Activated naive CD8-positive, alpha-beta T cell treated with anti-CD3 and anti-CD28 coated beads, Interleukin-2, amount 10 ng/mL, durations not matched to agents 7 days and 5 days (primary cell): ENCODE measurements at regions not wholly inside any gene's neighbourhood (a gene's known extent, or its start where the extent isn't known, plus 50 kb on each side); places are given as distances from the start of the nearest gene placed in this dataset.
"Not testable (repeated sequence)": the region's sequence is repeated elsewhere in the genome, so short reads cannot be mapped to it uniquely, and the experiment has no call there.

Experiments used
- ATAC-seq: fragments of 150-1000 bp; cut with Tn5 transposase; one replicate; pipeline ENCODE4 v1.10.0; 2021; ENCODE audit warnings: low read depth, moderate library complexity
- POLR2A ChIA-PET: fragments of 350-600 bp; sonication (Branson Sonifier 250); formaldehyde crosslinking; loops from one replicate; lab custom pipeline; 2021; ENCODE audit warnings: antibody characterized with exemption; lab: Charles Lee
- DNase-seq: peaks from one replicate; pipeline ENCODE4 v3.0.0; 2021
- H3K27ac Mint-ChIP-seq: one replicate; pipeline ENCODE4 v1.8.0; 2022; ENCODE audit warnings: mild to moderate bottlenecking, mixed read lengths
- H3K27me3 Mint-ChIP-seq: one replicate; pipeline ENCODE4 v1.8.0; 2022; ENCODE audit warnings: mild to moderate bottlenecking, moderate library complexity, mixed read lengths
- H3K36me3 Mint-ChIP-seq: one replicate; pipeline ENCODE4 v1.8.0; 2021; ENCODE audit warnings: mild to moderate bottlenecking, mixed read lengths
- H3K4me1 Mint-ChIP-seq: one replicate; pipeline ENCODE4 v1.8.0; 2021; ENCODE audit warnings: mixed read lengths
- H3K4me3 Mint-ChIP-seq: one replicate; pipeline ENCODE4 v1.8.0; 2022; ENCODE audit warnings: mild to moderate bottlenecking, moderate library complexity, mixed read lengths
- H3K9me3 Mint-ChIP-seq: one replicate; pipeline ENCODE4 v1.8.0; 2021; ENCODE audit warnings: mixed read lengths

DNA sequence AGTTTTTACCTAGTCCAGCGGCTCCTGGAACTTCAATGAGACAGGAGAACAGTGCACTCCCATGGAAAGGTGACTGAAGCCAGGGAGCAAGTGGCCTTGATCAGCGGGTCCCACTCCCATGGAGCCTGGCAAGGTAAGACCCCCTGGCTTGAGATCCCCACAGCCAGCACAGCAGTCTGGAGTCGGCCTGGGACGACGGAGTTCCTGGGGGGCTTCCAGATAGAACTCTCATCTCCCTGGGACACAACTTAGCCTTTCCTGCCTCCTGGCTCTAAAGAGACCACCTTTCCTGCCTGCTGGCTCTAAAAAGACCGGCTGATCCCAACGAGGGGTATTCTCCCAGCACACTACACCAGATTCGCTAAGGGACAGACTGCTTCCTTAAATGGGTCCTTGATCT, 1279.0 kb upstream of the GOT2 start:
- no peak for DNase-seq
- Mint-ChIP-seq H3K36me3 (no peaks in the 10 kb centered on the region), H3K4me1 (no peaks in the 10 kb centered on the region), H3K4me3 (no peak overlapping the region), H3K27me3 (no peaks in the 10 kb centered on the region), H3K9me3 (peaks cover 12% of the 10 kb centered on the region), H3K27ac (no peak overlapping the region)
- ATAC-seq: no peak
- POLR2A ChIA-PET: no interaction called here

- H3K27ac Mint-ChIP-seq: no peak overlapping the region
- H3K9me3 Mint-ChIP-seq: peaks cover 2% of the 10 kb centered on the region
- no peak for ATAC-seq
- H3K4me1 Mint-ChIP-seq: no peaks in the 10 kb centered on the region
- H3K4me3 Mint-ChIP-seq: no peak overlapping the region
- no peaks in the 10 kb centered on the region for H3K27me3 Mint-ChIP-seq
- no peak for DNase-seq
- H3K36me3 Mint-ChIP-seq: no peaks in the 10 kb centered on the region
- POLR2A ChIA-PET: no interaction called here
Observed at GRCh38 chr16:60001523-60001922, 1267.4 kb upstream of the GOT2 start.

GRCh38 chr16:59997706-59998105, 1263.6 kb upstream of the GOT2 start:
- no peak for ATAC-seq
- Mint-ChIP-seq H3K36me3 (no peaks in the 10 kb centered on the region), H3K4me1 (no peaks in the 10 kb centered on the region), H3K4me3 (no peak overlapping the region), H3K27me3 (no peaks in the 10 kb centered on the region), H3K27ac (no peak overlapping the region), H3K9me3 (peaks cover 5% of the 10 kb centered on the region)
- POLR2A ChIA-PET: no interaction called here
- DNase-seq: no peak

DNA sequence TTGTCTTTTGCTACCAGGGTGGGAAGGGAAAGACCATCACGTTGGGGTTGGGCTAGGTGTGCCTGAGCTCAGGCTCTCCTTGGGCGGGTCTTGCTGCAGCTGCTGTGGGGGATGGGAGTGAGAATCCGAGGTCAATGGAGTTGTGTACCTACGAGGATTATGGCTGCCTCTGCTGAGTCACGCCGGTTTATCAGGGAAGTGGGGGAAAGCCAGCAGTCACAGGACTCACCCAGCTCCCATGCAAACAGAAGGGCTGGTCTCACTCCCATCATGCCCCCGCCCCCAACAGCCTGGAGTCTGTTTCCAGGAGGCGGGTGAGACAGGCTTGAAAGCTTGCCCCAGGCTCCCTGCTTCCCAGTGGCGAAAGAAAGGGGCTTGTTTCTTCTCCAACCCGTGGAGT, 1259.0 kb upstream of the GOT2 start:
- POLR2A ChIA-PET: no interaction called here
- Mint-ChIP-seq H3K27ac (no peak overlapping the region), H3K4me1 (no peaks in the 10 kb centered on the region), H3K9me3 (peaks cover 12% of the 10 kb centered on the region), H3K27me3 (no peaks in the 10 kb centered on the region), H3K36me3 (no peaks in the 10 kb centered on the region), H3K4me3 (no peak overlapping the region)
- no peak for DNase-seq
- ATAC-seq: no peak

- ATAC-seq: no peak
- Mint-ChIP-seq H3K36me3 (no peaks in the 10 kb centered on the region), H3K4me1 (no peaks in the 10 kb centered on the region), H3K4me3 (no peak overlapping the region), H3K9me3 (peaks cover 13% of the 10 kb centered on the region), H3K27me3 (no peaks in the 10 kb centered on the region), H3K27ac (no peak overlapping the region)
- POLR2A ChIA-PET: no interaction called here
- no peak for DNase-seq
Observed at GRCh38 chr16:59991171-59991570, 1257.1 kb upstream of the GOT2 start.

DNA sequence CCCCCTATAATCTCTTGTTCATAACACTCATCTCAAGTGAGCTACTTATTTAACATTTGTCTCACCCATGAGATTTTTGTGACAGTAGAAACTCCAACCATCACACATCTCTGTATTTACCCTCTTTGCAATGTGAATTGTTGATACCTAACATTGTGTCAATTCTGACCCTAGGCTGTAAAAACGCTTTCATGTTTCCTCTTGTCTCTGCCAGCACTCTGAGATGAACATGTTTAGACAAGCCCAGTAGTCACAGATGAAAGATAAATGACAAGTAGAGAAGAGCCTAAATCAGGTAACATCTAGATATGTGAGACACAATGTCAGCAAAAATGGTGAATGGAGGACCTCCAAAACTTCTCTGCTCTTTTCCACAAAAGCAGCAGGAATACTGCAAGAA, 1254.5 kb upstream of the GOT2 start:
- Mint-ChIP-seq H3K27me3 (no peaks in the 10 kb centered on the region), H3K9me3 (peaks cover 16% of the 10 kb centered on the region), H3K4me1 (no peaks in the 10 kb centered on the region), H3K27ac (no peak overlapping the region), H3K36me3 (no peaks in the 10 kb centered on the region), H3K4me3 (no peak overlapping the region)
- POLR2A ChIA-PET: no interaction called here
- ATAC-seq: no peak
- DNase-seq: no peak

DNA sequence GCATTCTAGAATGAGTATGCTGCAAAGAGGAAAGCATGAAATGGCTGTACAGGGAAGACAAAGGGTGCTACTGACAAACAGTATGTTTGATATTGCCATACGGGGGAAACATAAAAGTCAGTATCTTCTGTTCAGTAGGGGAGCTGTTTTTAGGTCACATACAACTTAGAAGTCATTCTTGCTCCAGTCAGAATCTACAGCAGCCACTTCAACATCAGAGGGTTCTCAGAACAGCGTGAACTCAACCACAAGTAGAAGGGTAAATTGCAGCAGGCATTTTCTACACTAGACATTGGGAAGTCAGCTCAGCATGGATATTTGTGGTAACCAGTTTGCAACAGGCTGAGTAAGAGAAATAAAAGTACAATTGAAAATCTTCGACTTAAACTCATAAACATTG, 1241.8 kb upstream of the GOT2 start:
- no peak overlapping the region for H3K4me3 Mint-ChIP-seq
- peaks cover 2% of the 10 kb centered on the region for H3K9me3 Mint-ChIP-seq
- H3K27ac Mint-ChIP-seq: no peak overlapping the region
- H3K27me3 Mint-ChIP-seq: no peaks in the 10 kb centered on the region
- H3K36me3 Mint-ChIP-seq: no peaks in the 10 kb centered on the region
- H3K4me1 Mint-ChIP-seq: no peaks in the 10 kb centered on the region
- POLR2A ChIA-PET: no interaction called here
- DNase-seq (no peak), ATAC-seq (no peak)

GRCh38 chr16:59973966-59974365, 1239.8 kb upstream of the GOT2 start:
- peaks cover 4% of the 10 kb centered on the region for H3K9me3 Mint-ChIP-seq
- no peak overlapping the region for H3K4me3 Mint-ChIP-seq

DNA sequence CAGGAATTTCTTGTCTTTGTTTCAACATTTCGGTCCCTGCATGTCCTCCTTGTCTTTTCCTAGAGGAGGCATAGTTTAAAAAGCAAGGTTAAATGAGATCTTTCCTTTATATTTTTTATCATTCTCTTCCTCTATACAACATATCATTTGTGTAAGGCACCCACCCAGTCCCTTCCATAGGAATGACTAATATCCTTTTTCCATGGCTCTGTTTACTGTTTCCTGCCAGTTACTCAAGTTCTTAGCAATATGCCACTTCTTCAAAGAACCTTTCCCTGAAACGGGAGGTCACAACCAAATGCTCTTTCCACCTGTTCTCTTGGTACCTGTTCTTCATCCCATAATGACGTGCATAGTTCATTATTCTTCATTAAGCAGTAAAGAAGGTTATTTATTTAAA, 1237.1 kb upstream of the GOT2 start:
- DNase-seq (no peak), ATAC-seq (no peak)
- Mint-ChIP-seq H3K4me3 (no peak overlapping the region), H3K36me3 (no peaks in the 10 kb centered on the region), H3K27me3 (no peaks in the 10 kb centered on the region), H3K27ac (no peak overlapping the region), H3K9me3 (peaks cover 5% of the 10 kb centered on the region), H3K4me1 (no peaks in the 10 kb centered on the region)
- POLR2A ChIA-PET: no interaction called here

More at GRCh38 chr16:59973966-59974365, 1239.8 kb upstream of the GOT2 start:
- POLR2A ChIA-PET: no interaction called here
- no peak for ATAC-seq
- no peaks in the 10 kb centered on the region for H3K36me3 Mint-ChIP-seq
- no peaks in the 10 kb centered on the region for H3K27me3 Mint-ChIP-seq
- DNase-seq: no peak
- H3K4me1 Mint-ChIP-seq: no peaks in the 10 kb centered on the region
- no peak overlapping the region for H3K27ac Mint-ChIP-seq

DNA sequence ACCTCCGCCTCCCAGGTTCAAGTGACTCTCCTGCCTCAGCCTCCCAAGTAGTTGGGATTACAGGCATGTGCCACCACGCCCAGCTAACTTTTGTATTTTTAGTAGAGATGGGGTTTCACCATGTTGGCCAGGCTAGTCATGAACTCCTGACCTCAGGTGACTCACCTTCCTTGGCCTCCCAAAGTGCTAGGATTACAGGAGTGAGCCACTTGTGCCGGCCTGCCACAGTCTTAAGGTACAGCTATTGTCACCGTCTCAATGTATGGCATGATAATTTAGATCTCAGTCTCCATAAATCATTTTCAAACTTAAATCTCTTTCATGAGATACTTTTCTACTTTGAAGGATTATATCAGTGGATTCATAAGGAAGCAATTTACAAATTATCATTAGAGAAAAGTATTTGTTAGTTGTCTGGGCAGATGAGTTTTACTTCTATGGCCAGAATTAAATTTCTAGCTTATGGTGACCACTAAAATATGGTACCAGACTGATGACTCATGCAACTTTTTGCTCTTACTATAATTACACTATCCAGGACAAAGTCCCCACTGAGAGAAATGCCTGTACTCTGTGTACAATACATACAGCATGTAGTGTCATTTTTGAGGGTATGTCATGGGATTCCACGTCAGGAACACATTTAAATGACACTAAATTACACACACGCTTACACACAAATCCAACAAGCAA, 1230.3 kb upstream of the GOT2 start:
- Mint-ChIP-seq H3K36me3 (no peaks in the 10 kb centered on the region), H3K27me3 (no peaks in the 10 kb centered on the region), H3K4me1 (no peaks in the 10 kb centered on the region), H3K27ac (no peak overlapping the region), H3K9me3 (peaks cover 3% of the 10 kb centered on the region), H3K4me3 (no peak overlapping the region)
- POLR2A ChIA-PET: no interaction called here
- no peak for ATAC-seq
- DNase-seq: no peak

GRCh38 chr16:59959311-59959710, 1225.2 kb upstream of the GOT2 start:
- no peaks in the 10 kb centered on the region for H3K4me1 Mint-ChIP-seq
- POLR2A ChIA-PET: no interaction called here

DNA sequence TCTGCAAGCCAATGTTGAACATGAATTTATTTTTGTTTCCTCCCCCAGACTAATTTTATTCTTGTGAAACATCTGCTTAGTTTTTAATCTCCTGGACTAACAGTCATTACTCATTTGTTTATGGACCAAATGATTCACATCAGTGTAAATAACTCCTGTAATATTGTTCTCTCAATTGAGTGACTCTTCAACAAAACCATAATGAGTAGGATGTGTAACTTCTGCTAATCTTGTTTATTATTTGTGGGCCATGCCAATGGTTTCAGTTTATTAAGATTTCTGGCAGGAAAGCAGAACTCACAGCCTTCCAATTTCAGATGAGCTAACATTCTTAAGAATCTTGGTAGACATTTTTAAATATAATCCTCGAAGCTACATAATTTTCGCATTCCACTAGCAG, 1216.3 kb upstream of the GOT2 start:
- Mint-ChIP-seq H3K9me3 (peaks cover 6% of the 10 kb centered on the region), H3K4me1 (no peaks in the 10 kb centered on the region), H3K4me3 (no peak overlapping the region), H3K36me3 (no peaks in the 10 kb centered on the region), H3K27me3 (no peaks in the 10 kb centered on the region), H3K27ac (no peak overlapping the region)
- DNase-seq (no peak), ATAC-seq (no peak)
- POLR2A ChIA-PET: no interaction called here

More at GRCh38 chr16:59959311-59959710, 1225.2 kb upstream of the GOT2 start:
- ATAC-seq (no peak), DNase-seq (no peak)
- Mint-ChIP-seq H3K27me3 (no peaks in the 10 kb centered on the region), H3K27ac (no peak overlapping the region), H3K36me3 (no peaks in the 10 kb centered on the region), H3K4me3 (no peak overlapping the region), H3K9me3 (peaks cover 5% of the 10 kb centered on the region)

DNA sequence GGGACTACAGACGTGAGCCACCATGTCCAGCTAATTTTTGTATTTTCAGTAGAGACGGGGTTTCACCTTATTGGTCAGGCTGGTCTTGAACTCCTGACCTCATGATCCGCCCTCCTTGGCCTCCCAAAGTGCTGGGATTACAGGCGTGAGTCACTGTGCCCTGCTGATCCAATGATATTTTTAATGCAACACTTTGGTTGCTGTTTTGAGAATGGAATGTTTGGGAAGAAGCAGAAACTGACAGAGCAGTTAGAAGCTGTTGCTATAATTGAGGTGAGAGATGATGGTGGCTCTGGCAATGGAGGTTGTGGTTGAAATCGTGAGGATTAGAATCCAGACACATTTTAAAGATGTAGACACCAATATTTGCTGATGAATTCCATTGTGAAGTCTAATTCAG, 1209.9 kb upstream of the GOT2 start:
- H3K9me3 Mint-ChIP-seq, H3K4me1 Mint-ChIP-seq, ATAC-seq, H3K4me3 Mint-ChIP-seq, H3K27ac Mint-ChIP-seq, DNase-seq, POLR2A ChIA-PET, H3K36me3 Mint-ChIP-seq, H3K27me3 Mint-ChIP-seq: not testable (repeated sequence)

GRCh38 chr16:59941594-59941993, 1207.5 kb upstream of the GOT2 start:
- H3K27ac Mint-ChIP-seq: no peak overlapping the region
- no peak overlapping the region for H3K4me3 Mint-ChIP-seq
- POLR2A ChIA-PET: no interaction called here
- H3K9me3 Mint-ChIP-seq: peaks cover 7% of the 10 kb centered on the region
- no peaks in the 10 kb centered on the region for H3K36me3 Mint-ChIP-seq
- H3K4me1 Mint-ChIP-seq: no peaks in the 10 kb centered on the region
- H3K27me3 Mint-ChIP-seq: no peaks in the 10 kb centered on the region
- DNase-seq: no peak
- ATAC-seq: no peak

DNA sequence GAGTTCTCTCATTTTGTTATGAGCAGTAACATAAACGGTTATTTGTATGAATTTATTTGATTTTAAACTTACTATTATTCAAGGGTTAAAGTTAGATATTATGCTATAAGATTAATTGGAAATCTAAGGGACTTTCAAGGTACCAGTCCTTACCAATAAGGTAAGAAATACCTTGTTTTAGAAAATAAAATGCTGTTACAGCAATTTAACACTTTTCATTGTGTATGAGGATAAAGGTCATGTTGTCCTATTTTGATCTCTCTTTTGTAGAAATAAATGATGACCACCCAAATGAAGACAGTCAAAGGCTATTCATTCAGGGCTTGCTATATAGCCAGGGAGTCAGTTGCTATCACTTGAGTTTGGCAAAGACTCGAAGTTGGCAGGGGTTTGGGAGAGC, 1185.9 kb upstream of the GOT2 start:
- ATAC-seq (no peak), DNase-seq (no peak)
- Mint-ChIP-seq H3K27me3 (no peaks in the 10 kb centered on the region), H3K9me3 (no peaks in the 10 kb centered on the region), H3K27ac (no peak overlapping the region), H3K4me3 (no peak overlapping the region), H3K4me1 (no peaks in the 10 kb centered on the region), H3K36me3 (no peaks in the 10 kb centered on the region)
- POLR2A ChIA-PET: no interaction called here
